ENCODE measurements at regions not wholly inside any gene's neighbourhood (a gene's known extent, or its start where the extent isn't known, plus 50 kb on each side); places are given as distances from the start of the nearest gene placed in this dataset.

DNA sequence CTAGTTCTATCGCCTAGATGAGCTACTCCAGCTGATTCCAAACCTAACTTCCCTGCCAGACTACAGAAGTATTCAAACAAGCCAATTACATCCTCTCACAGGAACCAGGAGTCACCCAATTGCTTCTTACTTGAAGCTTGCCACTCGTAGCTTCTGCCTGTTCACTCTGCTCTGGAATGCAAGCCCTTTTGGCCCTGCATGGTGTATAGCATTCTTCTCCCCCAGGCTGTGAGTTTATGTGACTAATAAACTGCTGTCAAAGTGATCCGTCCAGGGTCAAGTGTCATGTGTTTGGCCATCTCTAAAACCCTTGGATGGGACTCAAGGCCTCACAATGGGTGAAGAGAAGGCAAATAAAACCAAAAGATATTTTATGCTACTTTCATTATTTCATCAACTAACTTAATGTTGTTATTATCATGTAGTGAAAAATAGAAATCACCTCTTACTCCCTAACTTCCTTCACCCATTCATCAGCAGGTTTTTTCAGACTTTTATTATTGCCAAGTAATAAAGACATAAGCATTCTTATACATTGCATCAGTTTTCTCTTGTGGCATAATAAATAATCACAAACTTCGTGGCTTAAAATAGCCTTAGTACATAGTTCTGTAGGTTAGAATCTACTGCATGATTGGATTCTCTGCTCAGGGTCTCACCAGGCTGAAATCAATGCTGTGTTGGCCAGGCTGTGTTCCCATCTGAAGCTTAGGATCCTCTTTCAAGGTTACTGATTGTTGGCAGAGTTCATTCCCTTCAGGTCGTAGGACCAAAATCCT lies 1981.7 kb upstream of the FLRT2 start:
- TF ChIP-seq, protein P1, sequence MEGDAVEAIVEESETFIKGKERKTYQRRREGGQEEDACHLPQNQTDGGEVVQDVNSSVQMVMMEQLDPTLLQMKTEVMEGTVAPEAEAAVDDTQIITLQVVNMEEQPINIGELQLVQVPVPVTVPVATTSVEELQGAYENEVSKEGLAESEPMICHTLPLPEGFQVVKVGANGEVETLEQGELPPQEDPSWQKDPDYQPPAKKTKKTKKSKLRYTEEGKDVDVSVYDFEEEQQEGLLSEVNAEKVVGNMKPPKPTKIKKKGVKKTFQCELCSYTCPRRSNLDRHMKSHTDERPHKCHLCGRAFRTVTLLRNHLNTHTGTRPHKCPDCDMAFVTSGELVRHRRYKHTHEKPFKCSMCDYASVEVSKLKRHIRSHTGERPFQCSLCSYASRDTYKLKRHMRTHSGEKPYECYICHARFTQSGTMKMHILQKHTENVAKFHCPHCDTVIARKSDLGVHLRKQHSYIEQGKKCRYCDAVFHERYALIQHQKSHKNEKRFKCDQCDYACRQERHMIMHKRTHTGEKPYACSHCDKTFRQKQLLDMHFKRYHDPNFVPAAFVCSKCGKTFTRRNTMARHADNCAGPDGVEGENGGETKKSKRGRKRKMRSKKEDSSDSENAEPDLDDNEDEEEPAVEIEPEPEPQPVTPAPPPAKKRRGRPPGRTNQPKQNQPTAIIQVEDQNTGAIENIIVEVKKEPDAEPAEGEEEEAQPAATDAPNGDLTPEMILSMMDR (conservative IDR thresholded peaks at IDR 0.05; ENCODE audit: low read depth in 2 of 2), result no peak
- no peak for TF ChIP-seq CREB1 (CRISPR knock-in tag; IDR thresholded peaks at IDR 0.05; ENCODE audit: low read depth)
- TF ChIP-seq POLR2AphosphoS5 (IDR thresholded peaks at IDR 0.05; ENCODE audit: low read depth), result no peak
- TF ChIP-seq EZH2phosphoT487 (IDR thresholded peaks at IDR 0.05; ENCODE audit: unreplicated experiment), result no peak
- TF ChIP-seq EZH2 (IDR thresholded peaks at IDR 0.05; ENCODE audit: low read depth, unreplicated experiment), result no peak
- no peak for TF ChIP-seq NANOG (IDR thresholded peaks at IDR 0.05; ENCODE audit: borderline replicate concordance)
- TF ChIP-seq, protein P2, sequence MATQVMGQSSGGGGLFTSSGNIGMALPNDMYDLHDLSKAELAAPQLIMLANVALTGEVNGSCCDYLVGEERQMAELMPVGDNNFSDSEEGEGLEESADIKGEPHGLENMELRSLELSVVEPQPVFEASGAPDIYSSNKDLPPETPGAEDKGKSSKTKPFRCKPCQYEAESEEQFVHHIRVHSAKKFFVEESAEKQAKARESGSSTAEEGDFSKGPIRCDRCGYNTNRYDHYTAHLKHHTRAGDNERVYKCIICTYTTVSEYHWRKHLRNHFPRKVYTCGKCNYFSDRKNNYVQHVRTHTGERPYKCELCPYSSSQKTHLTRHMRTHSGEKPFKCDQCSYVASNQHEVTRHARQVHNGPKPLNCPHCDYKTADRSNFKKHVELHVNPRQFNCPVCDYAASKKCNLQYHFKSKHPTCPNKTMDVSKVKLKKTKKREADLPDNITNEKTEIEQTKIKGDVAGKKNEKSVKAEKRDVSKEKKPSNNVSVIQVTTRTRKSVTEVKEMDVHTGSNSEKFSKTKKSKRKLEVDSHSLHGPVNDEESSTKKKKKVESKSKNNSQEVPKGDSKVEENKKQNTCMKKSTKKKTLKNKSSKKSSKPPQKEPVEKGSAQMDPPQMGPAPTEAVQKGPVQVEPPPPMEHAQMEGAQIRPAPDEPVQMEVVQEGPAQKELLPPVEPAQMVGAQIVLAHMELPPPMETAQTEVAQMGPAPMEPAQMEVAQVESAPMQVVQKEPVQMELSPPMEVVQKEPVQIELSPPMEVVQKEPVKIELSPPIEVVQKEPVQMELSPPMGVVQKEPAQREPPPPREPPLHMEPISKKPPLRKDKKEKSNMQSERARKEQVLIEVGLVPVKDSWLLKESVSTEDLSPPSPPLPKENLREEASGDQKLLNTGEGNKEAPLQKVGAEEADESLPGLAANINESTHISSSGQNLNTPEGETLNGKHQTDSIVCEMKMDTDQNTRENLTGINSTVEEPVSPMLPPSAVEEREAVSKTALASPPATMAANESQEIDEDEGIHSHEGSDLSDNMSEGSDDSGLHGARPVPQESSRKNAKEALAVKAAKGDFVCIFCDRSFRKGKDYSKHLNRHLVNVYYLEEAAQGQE (IDR thresholded peaks at IDR 0.05; ENCODE audit: unreplicated experiment), result no peak
- TF ChIP-seq ZNF331 (CRISPR knock-in tag; IDR thresholded peaks at IDR 0.05; ENCODE audit: low read depth), result no peak
- TF ChIP-seq JUNB (IDR thresholded peaks at IDR 0.05; ENCODE audit: unreplicated experiment), result no peak

Data from GM23338 (cell line).